WTC11 (cell line): ENCODE measurements at regions not wholly inside any gene's neighbourhood (a gene's known extent, or its start where the extent isn't known, plus 50 kb on each side); places are given as distances from the start of the nearest gene placed in this dataset.

Experiments
- ATF2 ChIP-seq: sonication (generic); formaldehyde crosslinking; IDR thresholded peaks from 2 replicates; pipeline ENCODE4 v1.8.1; 2022; ENCODE audit warnings: low read depth, missing genetic modification reagents, borderline replicate concordance
- CTCF ChIP-seq: fragments of 200-600 bp; IDR thresholded peaks from 2 replicates; pipeline ENCODE4 v1.8.0; 2022; ENCODE audit warnings: antibody characterized with exemption
- E2F1 ChIP-seq: sonication (generic); formaldehyde crosslinking; IDR thresholded peaks from 2 replicates; pipeline ENCODE4 v1.8.0; 2022; ENCODE audit warnings: mild to moderate bottlenecking, missing genetic modification reagents
- ESRRA ChIP-seq: sonication (generic); formaldehyde crosslinking; IDR thresholded peaks from 2 replicates; pipeline ENCODE4 v1.8.1; 2022; ENCODE audit warnings: mild to moderate bottlenecking, missing genetic modification reagents, borderline replicate concordance
- RELA ChIP-seq: sonication (generic); formaldehyde crosslinking; IDR thresholded peaks from 2 replicates; pipeline ENCODE4 v1.8.1; 2022; ENCODE audit warnings: missing genetic modification reagents, mild to moderate bottlenecking, borderline replicate concordance
- SP1 ChIP-seq: sonication (generic); formaldehyde crosslinking; conservative IDR thresholded peaks from 2 replicates; pipeline ENCODE4 v1.8.1; 2022; ENCODE audit warnings: missing genetic modification reagents
- ZBTB21 ChIP-seq: sonication (generic); formaldehyde crosslinking; IDR thresholded peaks from 2 replicates; pipeline ENCODE4 v1.8.1; 2023; ENCODE audit warnings: mild to moderate bottlenecking, missing genetic modification reagents, borderline replicate concordance
- TF ChIP-seq, protein P1 (sequence below): sonication (generic); formaldehyde crosslinking; IDR thresholded peaks from 2 replicates; pipeline ENCODE4 v1.8.1; 2023; ENCODE audit warnings: mild to moderate bottlenecking, moderate library complexity, missing genetic modification reagents

DNA sequence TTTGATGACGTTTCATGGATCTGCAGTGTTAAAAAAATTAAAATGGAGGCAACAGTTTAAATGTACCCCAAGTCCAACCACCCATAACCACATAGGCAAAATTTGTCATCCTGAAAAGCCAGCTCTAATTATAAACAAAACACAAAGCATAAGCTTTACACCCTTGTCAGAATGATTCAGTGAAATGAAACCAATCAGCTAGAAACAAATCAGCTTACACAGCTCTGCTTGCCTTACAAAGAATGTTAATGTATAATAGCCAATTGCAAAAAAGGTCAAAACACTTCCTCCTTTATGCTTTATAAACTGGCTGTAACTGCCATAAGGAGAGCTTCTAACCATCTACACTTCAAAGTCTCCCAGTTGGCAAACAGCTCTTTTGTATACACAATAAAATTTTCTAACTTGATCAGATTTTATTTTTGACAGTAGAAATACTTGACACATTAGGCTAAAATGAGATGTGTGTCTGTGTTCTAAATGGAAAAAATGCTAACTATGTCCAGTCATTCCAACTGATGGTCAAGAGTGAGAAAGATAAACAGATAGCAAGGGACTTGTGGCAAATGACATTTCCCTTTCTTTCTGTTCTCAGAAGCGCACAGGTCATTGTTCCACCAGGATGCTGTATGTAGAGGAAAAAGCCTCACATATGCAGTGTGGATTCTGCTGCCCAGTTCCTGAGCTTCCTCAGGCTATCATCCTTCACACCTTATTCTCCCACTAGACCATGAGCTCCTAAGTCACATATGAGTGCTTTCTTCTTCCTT, 344.3 kb upstream of the ID4 start:
- TF ChIP-seq ATF2 = no peak
- no peak for TF ChIP-seq RELA
- TF ChIP-seq, protein P1, sequence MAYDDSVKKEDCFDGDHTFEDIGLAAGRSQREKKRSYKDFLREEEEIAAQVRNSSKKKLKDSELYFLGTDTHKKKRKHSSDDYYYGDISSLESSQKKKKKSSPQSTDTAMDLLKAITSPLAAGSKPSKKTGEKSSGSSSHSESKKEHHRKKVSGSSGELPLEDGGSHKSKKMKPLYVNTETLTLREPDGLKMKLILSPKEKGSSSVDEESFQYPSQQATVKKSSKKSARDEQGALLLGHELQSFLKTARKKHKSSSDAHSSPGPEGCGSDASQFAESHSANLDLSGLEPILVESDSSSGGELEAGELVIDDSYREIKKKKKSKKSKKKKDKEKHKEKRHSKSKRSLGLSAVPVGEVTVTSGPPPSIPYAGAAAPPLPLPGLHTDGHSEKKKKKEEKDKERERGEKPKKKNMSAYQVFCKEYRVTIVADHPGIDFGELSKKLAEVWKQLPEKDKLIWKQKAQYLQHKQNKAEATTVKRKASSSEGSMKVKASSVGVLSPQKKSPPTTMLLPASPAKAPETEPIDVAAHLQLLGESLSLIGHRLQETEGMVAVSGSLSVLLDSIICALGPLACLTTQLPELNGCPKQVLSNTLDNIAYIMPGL (CRISPR knock-in tag) = no peak
- no peak for TF ChIP-seq CTCF
- TF ChIP-seq ESRRA (CRISPR knock-in tag) = no peak
- no peak for TF ChIP-seq ZBTB21
- TF ChIP-seq SP1 = no peak
- TF ChIP-seq E2F1 (CRISPR knock-in tag) = no peak
